ENCODE measurements at regions not wholly inside any gene's neighbourhood (a gene's known extent, or its start where the extent isn't known, plus 50 kb on each side); places are given as distances from the start of the nearest gene placed in this dataset.
"Not testable (repeated sequence)": the region's sequence is repeated elsewhere in the genome, so short reads cannot be mapped to it uniquely, and the experiment has no call there.

- not testable (repeated sequence) for TF ChIP-seq NR2F1 (CRISPR knock-in tag; IDR thresholded peaks at IDR 0.05); POLR2AphosphoS5 (IDR thresholded peaks at IDR 0.05; ENCODE audit: low read depth, low read length); ELF1 (CRISPR knock-in tag; IDR thresholded peaks at IDR 0.05); SRSF9 (IDR thresholded peaks at IDR 0.05; ENCODE audit: borderline replicate concordance, insufficient read depth, low read depth, low read length, poor library complexity, severe bottlenecking); CEBPB (IDR thresholded peaks at IDR 0.05; ENCODE audit: borderline replicate concordance, low read depth, low read length); NFKBIZ (CRISPR knock-in tag; IDR thresholded peaks at IDR 0.05); IKZF1 (IDR thresholded peaks at IDR 0.05); MNT (IDR thresholded peaks at IDR 0.05); HNRNPH1 (optimal IDR thresholded peaks at IDR 0.05; ENCODE audit: low read depth, low read length); ZNF740 (CRISPR knock-in tag; IDR thresholded peaks at IDR 0.05)
- TF ChIP-seq, protein P1, sequence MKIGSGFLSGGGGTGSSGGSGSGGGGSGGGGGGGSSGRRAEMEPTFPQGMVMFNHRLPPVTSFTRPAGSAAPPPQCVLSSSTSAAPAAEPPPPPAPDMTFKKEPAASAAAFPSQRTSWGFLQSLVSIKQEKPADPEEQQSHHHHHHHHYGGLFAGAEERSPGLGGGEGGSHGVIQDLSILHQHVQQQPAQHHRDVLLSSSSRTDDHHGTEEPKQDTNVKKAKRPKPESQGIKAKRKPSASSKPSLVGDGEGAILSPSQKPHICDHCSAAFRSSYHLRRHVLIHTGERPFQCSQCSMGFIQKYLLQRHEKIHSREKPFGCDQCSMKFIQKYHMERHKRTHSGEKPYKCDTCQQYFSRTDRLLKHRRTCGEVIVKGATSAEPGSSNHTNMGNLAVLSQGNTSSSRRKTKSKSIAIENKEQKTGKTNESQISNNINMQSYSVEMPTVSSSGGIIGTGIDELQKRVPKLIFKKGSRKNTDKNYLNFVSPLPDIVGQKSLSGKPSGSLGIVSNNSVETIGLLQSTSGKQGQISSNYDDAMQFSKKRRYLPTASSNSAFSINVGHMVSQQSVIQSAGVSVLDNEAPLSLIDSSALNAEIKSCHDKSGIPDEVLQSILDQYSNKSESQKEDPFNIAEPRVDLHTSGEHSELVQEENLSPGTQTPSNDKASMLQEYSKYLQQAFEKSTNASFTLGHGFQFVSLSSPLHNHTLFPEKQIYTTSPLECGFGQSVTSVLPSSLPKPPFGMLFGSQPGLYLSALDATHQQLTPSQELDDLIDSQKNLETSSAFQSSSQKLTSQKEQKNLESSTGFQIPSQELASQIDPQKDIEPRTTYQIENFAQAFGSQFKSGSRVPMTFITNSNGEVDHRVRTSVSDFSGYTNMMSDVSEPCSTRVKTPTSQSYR (CRISPR knock-in tag; IDR thresholded peaks at IDR 0.05; ENCODE audit: borderline replicate concordance), result not testable (repeated sequence)
- TF ChIP-seq, protein P2, sequence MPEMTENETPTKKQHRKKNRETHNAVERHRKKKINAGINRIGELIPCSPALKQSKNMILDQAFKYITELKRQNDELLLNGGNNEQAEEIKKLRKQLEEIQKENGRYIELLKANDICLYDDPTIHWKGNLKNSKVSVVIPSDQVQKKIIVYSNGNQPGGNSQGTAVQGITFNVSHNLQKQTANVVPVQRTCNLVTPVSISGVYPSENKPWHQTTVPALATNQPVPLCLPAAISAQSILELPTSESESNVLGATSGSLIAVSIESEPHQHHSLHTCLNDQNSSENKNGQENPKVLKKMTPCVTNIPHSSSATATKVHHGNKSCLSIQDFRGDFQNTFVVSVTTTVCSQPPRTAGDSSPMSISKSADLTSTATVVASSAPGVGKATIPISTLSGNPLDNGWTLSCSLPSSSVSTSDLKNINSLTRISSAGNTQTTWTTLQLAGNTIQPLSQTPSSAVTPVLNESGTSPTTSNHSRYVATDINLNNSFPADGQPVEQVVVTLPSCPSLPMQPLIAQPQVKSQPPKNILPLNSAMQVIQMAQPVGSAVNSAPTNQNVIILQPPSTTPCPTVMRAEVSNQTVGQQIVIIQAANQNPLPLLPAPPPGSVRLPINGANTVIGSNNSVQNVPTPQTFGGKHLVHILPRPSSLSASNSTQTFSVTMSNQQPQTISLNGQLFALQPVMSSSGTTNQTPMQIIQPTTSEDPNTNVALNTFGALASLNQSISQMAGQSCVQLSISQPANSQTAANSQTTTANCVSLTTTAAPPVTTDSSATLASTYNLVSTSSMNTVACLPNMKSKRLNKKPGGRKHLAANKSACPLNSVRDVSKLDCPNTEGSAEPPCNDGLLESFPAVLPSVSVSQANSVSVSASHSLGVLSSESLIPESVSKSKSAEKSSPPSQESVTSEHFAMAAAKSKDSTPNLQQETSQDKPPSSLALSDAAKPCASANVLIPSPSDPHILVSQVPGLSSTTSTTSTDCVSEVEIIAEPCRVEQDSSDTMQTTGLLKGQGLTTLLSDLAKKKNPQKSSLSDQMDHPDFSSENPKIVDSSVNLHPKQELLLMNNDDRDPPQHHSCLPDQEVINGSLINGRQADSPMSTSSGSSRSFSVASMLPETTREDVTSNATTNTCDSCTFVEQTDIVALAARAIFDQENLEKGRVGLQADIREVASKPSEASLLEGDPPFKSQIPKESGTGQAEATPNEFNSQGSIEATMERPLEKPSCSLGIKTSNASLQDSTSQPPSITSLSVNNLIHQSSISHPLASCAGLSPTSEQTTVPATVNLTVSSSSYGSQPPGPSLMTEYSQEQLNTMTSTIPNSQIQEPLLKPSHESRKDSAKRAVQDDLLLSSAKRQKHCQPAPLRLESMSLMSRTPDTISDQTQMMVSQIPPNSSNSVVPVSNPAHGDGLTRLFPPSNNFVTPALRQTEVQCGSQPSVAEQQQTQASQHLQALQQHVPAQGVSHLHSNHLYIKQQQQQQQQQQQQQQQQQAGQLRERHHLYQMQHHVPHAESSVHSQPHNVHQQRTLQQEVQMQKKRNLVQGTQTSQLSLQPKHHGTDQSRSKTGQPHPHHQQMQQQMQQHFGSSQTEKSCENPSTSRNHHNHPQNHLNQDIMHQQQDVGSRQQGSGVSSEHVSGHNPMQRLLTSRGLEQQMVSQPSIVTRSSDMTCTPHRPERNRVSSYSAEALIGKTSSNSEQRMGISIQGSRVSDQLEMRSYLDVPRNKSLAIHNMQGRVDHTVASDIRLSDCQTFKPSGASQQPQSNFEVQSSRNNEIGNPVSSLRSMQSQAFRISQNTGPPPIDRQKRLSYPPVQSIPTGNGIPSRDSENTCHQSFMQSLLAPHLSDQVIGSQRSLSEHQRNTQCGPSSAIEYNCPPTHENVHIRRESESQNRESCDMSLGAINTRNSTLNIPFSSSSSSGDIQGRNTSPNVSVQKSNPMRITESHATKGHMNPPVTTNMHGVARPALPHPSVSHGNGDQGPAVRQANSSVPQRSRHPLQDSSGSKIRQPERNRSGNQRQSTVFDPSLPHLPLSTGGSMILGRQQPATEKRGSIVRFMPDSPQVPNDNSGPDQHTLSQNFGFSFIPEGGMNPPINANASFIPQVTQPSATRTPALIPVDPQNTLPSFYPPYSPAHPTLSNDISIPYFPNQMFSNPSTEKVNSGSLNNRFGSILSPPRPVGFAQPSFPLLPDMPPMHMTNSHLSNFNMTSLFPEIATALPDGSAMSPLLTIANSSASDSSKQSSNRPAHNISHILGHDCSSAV (CRISPR knock-in tag; IDR thresholded peaks at IDR 0.05; ENCODE audit: borderline replicate concordance), result not testable (repeated sequence)
- TF ChIP-seq, protein P3, sequence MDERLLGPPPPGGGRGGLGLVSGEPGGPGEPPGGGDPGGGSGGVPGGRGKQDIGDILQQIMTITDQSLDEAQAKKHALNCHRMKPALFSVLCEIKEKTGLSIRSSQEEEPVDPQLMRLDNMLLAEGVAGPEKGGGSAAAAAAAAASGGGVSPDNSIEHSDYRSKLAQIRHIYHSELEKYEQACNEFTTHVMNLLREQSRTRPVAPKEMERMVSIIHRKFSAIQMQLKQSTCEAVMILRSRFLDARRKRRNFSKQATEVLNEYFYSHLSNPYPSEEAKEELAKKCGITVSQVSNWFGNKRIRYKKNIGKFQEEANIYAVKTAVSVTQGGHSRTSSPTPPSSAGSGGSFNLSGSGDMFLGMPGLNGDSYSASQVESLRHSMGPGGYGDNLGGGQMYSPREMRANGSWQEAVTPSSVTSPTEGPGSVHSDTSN (CRISPR knock-in tag; IDR thresholded peaks at IDR 0.05), result not testable (repeated sequence)
Observed at GRCh38 chr15:54781220-54781619, 415.5 kb downstream of the RSL24D1 start.

All from HepG2 (cell line).